IMR-90 (cell line): ENCODE measurements at regions not wholly inside any gene's neighbourhood (a gene's known extent, or its start where the extent isn't known, plus 50 kb on each side); places are given as distances from the start of the nearest gene placed in this dataset.
A peak's percentile ranks its signal among the peaks of the same experiment; 100 is the strongest.

ENCODE experiments used
- ATAC-seq: fragments of 200-7000 bp; cut with Tn5 transposase; 2 replicates; pipeline ENCODE4 v1.9.1; 2020; ENCODE audit warnings: low read depth, mild to moderate bottlenecking, moderate library complexity
- BruUV-seq: library from RNA; stranded (reverse); fragments of 400-500 nt; replicated peaks from 2 replicates; lab custom pipeline; 2021; lab: Mats Ljungman, UMichigan
- CTCF ChIA-PET: fragments of 300-600 bp; formaldehyde crosslinking; extraction: SDS; loops from one replicate; lab custom pipeline; 2021; ENCODE audit warnings: antibody characterized with exemption; lab: Yijun Ruan, JAX
- POLR2A ChIA-PET: fragments of 300-600 bp; sonication (Branson Sonifier 250); formaldehyde crosslinking; loops from one replicate; lab custom pipeline; 2022; ENCODE audit warnings: antibody characterized with exemption; ENCODE audit not compliant: unreplicated experiment; lab: Charles Lee
- DNase-seq: peaks from one replicate; pipeline ENCODE4 v3.0.0; 2013
- H2AFZ ChIP-seq: replicated peaks from 2 replicates; pipeline ENCODE3; 2013; ENCODE audit warnings: low read length, mild to moderate bottlenecking; ENCODE audit not compliant: poor library complexity
- H2AK5ac ChIP-seq: 2 replicates; pipeline ENCODE4 v1.6.1; 2013; ENCODE audit warnings: low read depth, low read length, inconsistent platforms
- H2AK9ac ChIP-seq: replicated peaks from 2 replicates; pipeline ENCODE3; 2013; ENCODE audit warnings: mild to moderate bottlenecking, low read depth, low read length, moderate library complexity; ENCODE audit not compliant: poor library complexity
- H2BK120ac ChIP-seq: 2 replicates; pipeline ENCODE4 v1.6.1; 2013; ENCODE audit warnings: low read depth, low read length, inconsistent platforms
- H2BK15ac ChIP-seq: 3 replicates; pipeline ENCODE4 v1.6.1; 2013; ENCODE audit warnings: low read depth, low read length, inconsistent platforms
- H2BK20ac ChIP-seq: 2 replicates; pipeline ENCODE4 v1.6.1; 2013; ENCODE audit warnings: low read depth, mild to moderate bottlenecking, inconsistent platforms, low read length, moderate library complexity
- H2BK5ac ChIP-seq: 2 replicates; pipeline ENCODE4 v1.6.1; 2013; ENCODE audit warnings: mild to moderate bottlenecking, low read depth, low read length, inconsistent platforms; ENCODE audit not compliant: poor library complexity, severe bottlenecking
- H3K14ac ChIP-seq: replicated peaks from 2 replicates; pipeline ENCODE4 v1.6.1; 2013; ENCODE audit warnings: low read depth, low read length, inconsistent platforms
- H3K18ac ChIP-seq: 2 replicates; pipeline ENCODE4 v1.6.1; 2013; ENCODE audit warnings: low read depth, low read length, control low read depth
- H3K23ac ChIP-seq: 2 replicates; pipeline ENCODE4 v1.6.1; 2013; ENCODE audit warnings: low read depth, low read length, inconsistent platforms
- H3K27ac ChIP-seq: 2 replicates; pipeline ENCODE4 v1.5.1; 2013; ENCODE audit warnings: mild to moderate bottlenecking, control low read depth, low read length; ENCODE audit not compliant: insufficient read depth
- H3K27me3 ChIP-seq: 2 replicates; pipeline ENCODE4 v1.6.1; 2013; ENCODE audit warnings: low read length; ENCODE audit not compliant: control insufficient read depth, insufficient read depth
- H3K36me3 ChIP-seq: 2 replicates; pipeline ENCODE4 v1.6.1; 2013; ENCODE audit warnings: low read length, mixed read lengths; ENCODE audit not compliant: control insufficient read depth, insufficient read depth
- H3K4ac ChIP-seq: 2 replicates; pipeline ENCODE4 v1.6.1; 2013; ENCODE audit warnings: low read depth, low read length, inconsistent platforms
- H3K4me1 ChIP-seq: 2 replicates; pipeline ENCODE4 v1.6.1; 2013; ENCODE audit warnings: low read length, mixed read lengths; ENCODE audit not compliant: control insufficient read depth, insufficient read depth
- H3K4me2 ChIP-seq: 2 replicates; pipeline ENCODE4 v1.6.1; 2013; ENCODE audit warnings: low read depth, mild to moderate bottlenecking, control low read depth, low read length, moderate library complexity
- H3K4me3 ChIP-seq: 2 replicates; pipeline ENCODE4 v1.5.1; 2013; ENCODE audit warnings: low read depth, mild to moderate bottlenecking, control low read depth, low read length, moderate library complexity; ENCODE audit not compliant: insufficient read depth
- H3K56ac ChIP-seq: 2 replicates; pipeline ENCODE4 v1.6.1; 2013; ENCODE audit warnings: low read length, inconsistent platforms; ENCODE audit not compliant: insufficient read depth; ENCODE audit errors: extremely low read depth
- H3K79me1 ChIP-seq, 2 experiments: 2 replicates each; pipeline ENCODE4 v1.6.1; 2013; ENCODE audit warnings: low read length in 2 of 2, inconsistent platforms in 1 of 2, low read depth in 1 of 2
- H3K9ac ChIP-seq: 2 replicates; pipeline ENCODE4 v1.6.1; 2013; ENCODE audit warnings: low read depth, low read length, control low read depth
- H3K9me1 ChIP-seq: 2 replicates; pipeline ENCODE4 v1.6.1; 2013; ENCODE audit warnings: low read length, inconsistent platforms; ENCODE audit not compliant: insufficient read depth
- H3K9me3 ChIP-seq: 2 replicates; pipeline ENCODE4 v1.6.1; 2013; ENCODE audit warnings: low read length; ENCODE audit not compliant: control insufficient read depth, insufficient read depth
- H4K20me1 ChIP-seq: 2 replicates; pipeline ENCODE4 v1.6.1; 2013; ENCODE audit warnings: low read length, inconsistent platforms; ENCODE audit not compliant: insufficient read depth
- H4K5ac ChIP-seq: 2 replicates; pipeline ENCODE4 v1.6.1; 2013; ENCODE audit warnings: mild to moderate bottlenecking, low read depth, low read length, control low read depth
- H4K8ac ChIP-seq, 2 experiments: 2 replicates each; pipeline ENCODE4 v1.6.1; 2013; ENCODE audit warnings: low read depth in 2 of 2, low read length in 2 of 2, control low read depth in 1 of 2, inconsistent platforms in 1 of 2
- H4K91ac ChIP-seq: 2 replicates; pipeline ENCODE4 v1.6.1; 2013; ENCODE audit warnings: low read depth, low read length, inconsistent platforms; ENCODE audit not compliant: insufficient read depth
- CHD1 ChIP-seq: IDR thresholded peaks from 2 replicates; pipeline ENCODE4 v1.6.1; 2012; ENCODE audit warnings: low read depth, low read length, improper control_type of control experiment
- CTCF ChIP-seq: conservative IDR thresholded peaks from 2 replicates; pipeline ENCODE4 v1.5.1; 2012; ENCODE audit warnings: mild to moderate bottlenecking, low read depth, low read length, improper control_type of control experiment
- MAFK ChIP-seq: IDR thresholded peaks from 2 replicates; pipeline ENCODE4 v1.6.1; 2012; ENCODE audit warnings: low read depth, low read length, improper control_type of control experiment
- MAZ ChIP-seq: IDR thresholded peaks from 2 replicates; pipeline ENCODE4 v1.6.1; 2012; ENCODE audit warnings: low read depth, mild to moderate bottlenecking, low read length, improper control_type of control experiment, moderate library complexity, borderline replicate concordance
- MXI1 ChIP-seq: IDR thresholded peaks from 2 replicates; pipeline ENCODE4 v1.6.1; 2012; ENCODE audit warnings: low read depth, mild to moderate bottlenecking, low read length, moderate library complexity, borderline replicate concordance
- NFE2L2 ChIP-seq: fragments of 150-350 bp; IDR thresholded peaks from 2 replicates; pipeline ENCODE4 v1.6.1; 2016; ENCODE audit warnings: low read depth, mild to moderate bottlenecking, low read length
- POLR2A ChIP-seq: IDR thresholded peaks from 2 replicates; pipeline ENCODE4 v1.6.1; 2012; ENCODE audit warnings: mild to moderate bottlenecking, low read depth, low read length
- RFX5 ChIP-seq: IDR thresholded peaks from 2 replicates; pipeline ENCODE4 v1.8.0; 2012; ENCODE audit warnings: low read depth, mild to moderate bottlenecking, low read length, moderate library complexity
- USF2 ChIP-seq: fragments of 150-350 bp; IDR thresholded peaks from 2 replicates; pipeline ENCODE4 v1.6.1; 2017; ENCODE audit warnings: mild to moderate bottlenecking, antibody characterized with exemption, low read length, low read depth
- WGBS, 2 experiments: methylation state at CpG; one replicate each; pipeline versions ENCODE4 v1.1.5 to v1.1.7; 2013; ENCODE audit warnings: missing lambda C conversion rate in 2 of 2; ENCODE audit not compliant: insufficient read length in 1 of 2; ENCODE audit errors: extremely low coverage in 2 of 2; 5-methylcytosine and 5-hydroxymethylcytosine counted together
- dilution Hi-C: fragments of 300-500 bp; cut with HindIII; formaldehyde crosslinking; loops from one replicate; pipeline ENCODE4 v1.14.3; 2018; ENCODE audit warnings: low sequenced_read_pairs; ENCODE audit not compliant: unreplicated experiment
- in situ Hi-C: fragments of 300-500 bp; cut with MboI; formaldehyde crosslinking; loops from 3 replicates; pipeline ENCODE4 v1.14.3; 2019; ENCODE audit warnings: low sequenced_read_pairs, inconsistent platforms, mixed read lengths
- intact Hi-C: fragments of 100-400 bp; cut with micrococcal nuclease; formaldehyde crosslinking; loops from 2 replicates; pipeline ENCODE4 v1.10.0; 2022
- TF ChIP-seq, protein P1 (sequence below): fragments of 150-350 bp; IDR thresholded peaks from 2 replicates; pipeline ENCODE4 v1.6.1; 2016; ENCODE audit warnings: low read depth, mild to moderate bottlenecking, low read length, moderate library complexity, borderline replicate concordance

DNA sequence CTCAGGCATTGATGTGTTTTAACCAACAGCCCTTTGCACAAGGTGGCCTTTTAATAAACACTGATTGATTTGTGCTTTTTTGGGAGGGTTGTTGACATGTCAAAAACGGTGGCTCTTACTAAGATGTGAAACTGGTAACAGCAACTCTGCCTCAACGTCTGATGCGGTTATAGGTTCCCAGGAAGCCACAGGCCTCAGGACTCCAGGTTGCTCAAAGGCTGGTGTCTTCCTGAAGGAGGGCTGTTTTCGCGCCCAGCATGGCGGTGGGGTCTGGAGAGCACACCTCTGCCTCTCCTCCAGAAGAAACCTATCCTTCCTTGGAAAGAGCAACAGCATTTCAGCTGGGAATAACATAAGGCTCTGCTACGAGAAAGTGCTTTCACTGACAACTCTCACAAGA, 187.5 kb downstream of the IRF8 start:
- H3K4me3 ChIP-seq = no peak overlapping the region
- no peak overlapping the region for H4K5ac ChIP-seq
- H3K36me3 ChIP-seq = no peaks in the 10 kb centered on the region
- no peak overlapping the region for H3K4ac ChIP-seq
- no peak overlapping the region for H2BK120ac ChIP-seq
- no peaks in the 10 kb centered on the region for H3K9me1 ChIP-seq
- WGBS, 2 experiments = 78% methylated on average over 4 of the region's 7 CpGs; no CpG with 5 or more reads in 1 of the 2 experiments
- H4K20me1 ChIP-seq = no peaks in the 10 kb centered on the region
- no peak overlapping the region for H2BK15ac ChIP-seq
- no peaks in the 10 kb centered on the region for H3K27me3 ChIP-seq
- no peak overlapping the region for H3K9ac ChIP-seq
- H2AK9ac ChIP-seq = no peak overlapping the region
- intact Hi-C loops (no loop called here), in situ Hi-C loops (no loop called here), dilution Hi-C loops (no loop called here)
- H3K27ac ChIP-seq = no peak overlapping the region
- no peaks in the 10 kb centered on the region for H3K79me1 ChIP-seq
- CTCF ChIA-PET = no interaction called here
- H3K4me2 ChIP-seq = no peak overlapping the region
- ATAC-seq (no peak), DNase-seq (no peak)
- peak overlapping the region; percentile 22 for H2AFZ ChIP-seq
- H2BK5ac ChIP-seq = no peak overlapping the region
- no peak for TF ChIP-seq CTCF
- TF ChIP-seq CHD1 = no peak
- TF ChIP-seq RFX5 = no peak
- TF ChIP-seq, protein P1, sequence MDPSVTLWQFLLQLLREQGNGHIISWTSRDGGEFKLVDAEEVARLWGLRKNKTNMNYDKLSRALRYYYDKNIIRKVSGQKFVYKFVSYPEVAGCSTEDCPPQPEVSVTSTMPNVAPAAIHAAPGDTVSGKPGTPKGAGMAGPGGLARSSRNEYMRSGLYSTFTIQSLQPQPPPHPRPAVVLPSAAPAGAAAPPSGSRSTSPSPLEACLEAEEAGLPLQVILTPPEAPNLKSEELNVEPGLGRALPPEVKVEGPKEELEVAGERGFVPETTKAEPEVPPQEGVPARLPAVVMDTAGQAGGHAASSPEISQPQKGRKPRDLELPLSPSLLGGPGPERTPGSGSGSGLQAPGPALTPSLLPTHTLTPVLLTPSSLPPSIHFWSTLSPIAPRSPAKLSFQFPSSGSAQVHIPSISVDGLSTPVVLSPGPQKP = no peak
- no peak for TF ChIP-seq MAZ
- TF ChIP-seq MAFK = no peak
- TF ChIP-seq USF2 = no peak
- no peak for TF ChIP-seq NFE2L2
- no peak for TF ChIP-seq MXI1
- TF ChIP-seq POLR2A = no peak
- peaks cover 2% of the 10 kb centered on the region; the same call in 1 of the 2 replicates for H3K4me1 ChIP-seq
- BruUV-seq = no TSS peak
- no peaks in the 10 kb centered on the region for H3K9me3 ChIP-seq
- no peak overlapping the region for H3K56ac ChIP-seq
- no peak overlapping the region for H4K91ac ChIP-seq
- H2AK5ac ChIP-seq = no peak overlapping the region
- H4K8ac ChIP-seq = no peak overlapping the region
- H3K14ac ChIP-seq = no peak overlapping the region; the same call in 1 of the 2 replicates
- no peak overlapping the region for H3K18ac ChIP-seq
- H3K23ac ChIP-seq = no peak overlapping the region
- POLR2A ChIA-PET = no interaction called here
- no peak overlapping the region for H2BK20ac ChIP-seq
